IMR-90 (cell line): ENCODE measurements at regions not wholly inside any gene's neighbourhood (a gene's known extent, or its start where the extent isn't known, plus 50 kb on each side); places are given as distances from the start of the nearest gene placed in this dataset.
A peak's percentile ranks its signal among the peaks of the same experiment; 100 is the strongest.

Experiments
- ATAC-seq: fragments of 200-7000 bp; cut with Tn5 transposase; 2 replicates; pipeline ENCODE4 v1.9.1; 2020; ENCODE audit warnings: low read depth, mild to moderate bottlenecking, moderate library complexity
- BruUV-seq: library from RNA; stranded (reverse); fragments of 400-500 nt; replicated peaks from 2 replicates; lab custom pipeline; 2021; lab: Mats Ljungman, UMichigan
- CTCF ChIA-PET: fragments of 300-600 bp; formaldehyde crosslinking; extraction: SDS; loops from one replicate; lab custom pipeline; 2021; ENCODE audit warnings: antibody characterized with exemption; lab: Yijun Ruan, JAX
- POLR2A ChIA-PET: fragments of 300-600 bp; sonication (Branson Sonifier 250); formaldehyde crosslinking; loops from one replicate; lab custom pipeline; 2022; ENCODE audit warnings: antibody characterized with exemption; ENCODE audit not compliant: unreplicated experiment; lab: Charles Lee
- DNase-seq: peaks from one replicate; pipeline ENCODE4 v3.0.0; 2013
- H2AFZ ChIP-seq: replicated peaks from 2 replicates; pipeline ENCODE3; 2013; ENCODE audit warnings: low read length, mild to moderate bottlenecking; ENCODE audit not compliant: poor library complexity
- H2AK5ac ChIP-seq: 2 replicates; pipeline ENCODE4 v1.6.1; 2013; ENCODE audit warnings: low read depth, low read length, inconsistent platforms
- H2AK9ac ChIP-seq: replicated peaks from 2 replicates; pipeline ENCODE3; 2013; ENCODE audit warnings: mild to moderate bottlenecking, low read depth, low read length, moderate library complexity; ENCODE audit not compliant: poor library complexity
- H2BK120ac ChIP-seq: 2 replicates; pipeline ENCODE4 v1.6.1; 2013; ENCODE audit warnings: low read depth, low read length, inconsistent platforms
- H2BK15ac ChIP-seq: 3 replicates; pipeline ENCODE4 v1.6.1; 2013; ENCODE audit warnings: low read depth, low read length, inconsistent platforms
- H2BK20ac ChIP-seq: 2 replicates; pipeline ENCODE4 v1.6.1; 2013; ENCODE audit warnings: low read depth, mild to moderate bottlenecking, inconsistent platforms, low read length, moderate library complexity
- H2BK5ac ChIP-seq: 2 replicates; pipeline ENCODE4 v1.6.1; 2013; ENCODE audit warnings: mild to moderate bottlenecking, low read depth, low read length, inconsistent platforms; ENCODE audit not compliant: poor library complexity, severe bottlenecking
- H3K14ac ChIP-seq: replicated peaks from 2 replicates; pipeline ENCODE4 v1.6.1; 2013; ENCODE audit warnings: low read depth, low read length, inconsistent platforms
- H3K18ac ChIP-seq: 2 replicates; pipeline ENCODE4 v1.6.1; 2013; ENCODE audit warnings: low read depth, low read length, control low read depth
- H3K23ac ChIP-seq: 2 replicates; pipeline ENCODE4 v1.6.1; 2013; ENCODE audit warnings: low read depth, low read length, inconsistent platforms
- H3K27ac ChIP-seq: 2 replicates; pipeline ENCODE4 v1.5.1; 2013; ENCODE audit warnings: mild to moderate bottlenecking, control low read depth, low read length; ENCODE audit not compliant: insufficient read depth
- H3K27me3 ChIP-seq: 2 replicates; pipeline ENCODE4 v1.6.1; 2013; ENCODE audit warnings: low read length; ENCODE audit not compliant: control insufficient read depth, insufficient read depth
- H3K36me3 ChIP-seq: 2 replicates; pipeline ENCODE4 v1.6.1; 2013; ENCODE audit warnings: low read length, mixed read lengths; ENCODE audit not compliant: control insufficient read depth, insufficient read depth
- H3K4ac ChIP-seq: 2 replicates; pipeline ENCODE4 v1.6.1; 2013; ENCODE audit warnings: low read depth, low read length, inconsistent platforms
- H3K4me1 ChIP-seq: 2 replicates; pipeline ENCODE4 v1.6.1; 2013; ENCODE audit warnings: low read length, mixed read lengths; ENCODE audit not compliant: control insufficient read depth, insufficient read depth
- H3K4me2 ChIP-seq: 2 replicates; pipeline ENCODE4 v1.6.1; 2013; ENCODE audit warnings: low read depth, mild to moderate bottlenecking, control low read depth, low read length, moderate library complexity
- H3K4me3 ChIP-seq: 2 replicates; pipeline ENCODE4 v1.5.1; 2013; ENCODE audit warnings: low read depth, mild to moderate bottlenecking, control low read depth, low read length, moderate library complexity; ENCODE audit not compliant: insufficient read depth
- H3K56ac ChIP-seq: 2 replicates; pipeline ENCODE4 v1.6.1; 2013; ENCODE audit warnings: low read length, inconsistent platforms; ENCODE audit not compliant: insufficient read depth; ENCODE audit errors: extremely low read depth
- H3K79me1 ChIP-seq, 2 experiments: 2 replicates each; pipeline ENCODE4 v1.6.1; 2013; ENCODE audit warnings: low read length in 2 of 2, inconsistent platforms in 1 of 2, low read depth in 1 of 2
- H3K9ac ChIP-seq: 2 replicates; pipeline ENCODE4 v1.6.1; 2013; ENCODE audit warnings: low read depth, low read length, control low read depth
- H3K9me1 ChIP-seq: 2 replicates; pipeline ENCODE4 v1.6.1; 2013; ENCODE audit warnings: low read length, inconsistent platforms; ENCODE audit not compliant: insufficient read depth
- H3K9me3 ChIP-seq: 2 replicates; pipeline ENCODE4 v1.6.1; 2013; ENCODE audit warnings: low read length; ENCODE audit not compliant: control insufficient read depth, insufficient read depth
- H4K20me1 ChIP-seq: 2 replicates; pipeline ENCODE4 v1.6.1; 2013; ENCODE audit warnings: low read length, inconsistent platforms; ENCODE audit not compliant: insufficient read depth
- H4K5ac ChIP-seq: 2 replicates; pipeline ENCODE4 v1.6.1; 2013; ENCODE audit warnings: mild to moderate bottlenecking, low read depth, low read length, control low read depth
- H4K8ac ChIP-seq, 2 experiments: 2 replicates each; pipeline ENCODE4 v1.6.1; 2013; ENCODE audit warnings: low read depth in 2 of 2, low read length in 2 of 2, control low read depth in 1 of 2, inconsistent platforms in 1 of 2
- H4K91ac ChIP-seq: 2 replicates; pipeline ENCODE4 v1.6.1; 2013; ENCODE audit warnings: low read depth, low read length, inconsistent platforms; ENCODE audit not compliant: insufficient read depth
- BHLHE40 ChIP-seq: fragments of 150-350 bp; IDR thresholded peaks from 2 replicates; pipeline ENCODE4 v1.6.1; 2016; ENCODE audit warnings: mild to moderate bottlenecking, low read depth, low read length
- ELK1 ChIP-seq: fragments of 150-350 bp; IDR thresholded peaks from 2 replicates; pipeline ENCODE4 v1.6.1; 2016; ENCODE audit warnings: low read depth, mild to moderate bottlenecking, low read length, moderate library complexity, borderline replicate concordance
- MAZ ChIP-seq: IDR thresholded peaks from 2 replicates; pipeline ENCODE4 v1.6.1; 2012; ENCODE audit warnings: low read depth, mild to moderate bottlenecking, low read length, improper control_type of control experiment, moderate library complexity, borderline replicate concordance
- NFE2L2 ChIP-seq: fragments of 150-350 bp; IDR thresholded peaks from 2 replicates; pipeline ENCODE4 v1.6.1; 2016; ENCODE audit warnings: low read depth, mild to moderate bottlenecking, low read length
- POLR2A ChIP-seq: IDR thresholded peaks from 2 replicates; pipeline ENCODE4 v1.6.1; 2012; ENCODE audit warnings: mild to moderate bottlenecking, low read depth, low read length
- SMC3 ChIP-seq: fragments of 150-350 bp; IDR thresholded peaks from 2 replicates; pipeline ENCODE4 v1.6.1; 2016; ENCODE audit warnings: low read depth, mild to moderate bottlenecking, antibody characterized with exemption, low read length, moderate library complexity
- WGBS, 2 experiments: methylation state at CpG; one replicate each; pipeline versions ENCODE4 v1.1.5 to v1.1.7; 2013; ENCODE audit warnings: missing lambda C conversion rate in 2 of 2; ENCODE audit not compliant: insufficient read length in 1 of 2; ENCODE audit errors: extremely low coverage in 2 of 2; 5-methylcytosine and 5-hydroxymethylcytosine counted together
- dilution Hi-C: fragments of 300-500 bp; cut with HindIII; formaldehyde crosslinking; loops from one replicate; pipeline ENCODE4 v1.14.3; 2018; ENCODE audit warnings: low sequenced_read_pairs; ENCODE audit not compliant: unreplicated experiment
- in situ Hi-C: fragments of 300-500 bp; cut with MboI; formaldehyde crosslinking; loops from 3 replicates; pipeline ENCODE4 v1.14.3; 2019; ENCODE audit warnings: low sequenced_read_pairs, inconsistent platforms, mixed read lengths
- intact Hi-C: fragments of 100-400 bp; cut with micrococcal nuclease; formaldehyde crosslinking; loops from 2 replicates; pipeline ENCODE4 v1.10.0; 2022

- ATAC-seq: peak; percentile 34
- no peaks in the 10 kb centered on the region for H3K27me3 ChIP-seq
- dilution Hi-C loops (no loop called here), intact Hi-C loops (loop anchor here (2.0 kb wide), 2 partner anchors 153 to 619 kb away; no protein-coding TSS in a partner anchor), in situ Hi-C loops (loop anchor here (10.0 kb wide), 3 partner anchors 411 to 791 kb away; partner anchors contain the start of gene TNC)
- no peak overlapping the region for H2BK5ac ChIP-seq
- H3K9ac ChIP-seq: no peak overlapping the region
- H3K79me1 ChIP-seq: no peaks in the 10 kb centered on the region
- DNase-seq: no peak
- H4K5ac ChIP-seq: no peak overlapping the region
- no peak overlapping the region for H3K4me2 ChIP-seq
- ChIA-PET POLR2A (interaction anchor here (1.1 kb wide), 1 partner anchor 410 kb away, joined by 3 read pairs; no protein-coding TSS in a partner anchor), CTCF (no interaction called here)
- H3K14ac ChIP-seq: no peak overlapping the region
- H2AK5ac ChIP-seq: no peak overlapping the region
- 0 out of 3 replicates have a peak overlapping the region, but pooled peaks have one; percentile 20 for H2BK15ac ChIP-seq
- no peak overlapping the region for H4K91ac ChIP-seq
- H3K4me3 ChIP-seq: no peak overlapping the region
- H3K18ac ChIP-seq: peak overlapping the region; percentile 14
- H3K9me1 ChIP-seq: peaks cover 3% of the 10 kb centered on the region; the same call in 1 of the 2 replicates
- no peak overlapping the region for H3K4ac ChIP-seq
- no peak overlapping the region for H4K8ac ChIP-seq
- BruUV-seq: no TSS peak
- no peak overlapping the region for H2AK9ac ChIP-seq
- no peaks in the 10 kb centered on the region for H3K9me3 ChIP-seq
- H3K4me1 ChIP-seq: peaks cover 2% of the 10 kb centered on the region
- H3K27ac ChIP-seq: no peak overlapping the region
- H2BK120ac ChIP-seq: 0 out of 2 replicates have a peak overlapping the region, but pooled peaks have one; percentile 3
- H3K36me3 ChIP-seq: no peaks in the 10 kb centered on the region
- TF ChIP-seq BHLHE40: no peak
- no peak for TF ChIP-seq MAZ
- TF ChIP-seq NFE2L2: no peak
- no peak for TF ChIP-seq SMC3
- no peak for TF ChIP-seq ELK1
- no peak for TF ChIP-seq POLR2A
- no peak overlapping the region for H3K56ac ChIP-seq
- H4K20me1 ChIP-seq: no peaks in the 10 kb centered on the region
- peak overlapping the region; percentile 42; the same call in 1 of the 2 replicates for H2BK20ac ChIP-seq
- no peak overlapping the region for H2AFZ ChIP-seq
- no CpG with 5 or more reads among the region's 7 CpGs for WGBS, 2 experiments
- H3K23ac ChIP-seq: no peak overlapping the region
Observed at GRCh38 chr9:115525111-115526058, 407.4 kb upstream of the TNC start.
